ENCODE measurements at regions not wholly inside any gene's neighbourhood (a gene's known extent, or its start where the extent isn't known, plus 50 kb on each side); places are given as distances from the start of the nearest gene placed in this dataset.

DNA sequence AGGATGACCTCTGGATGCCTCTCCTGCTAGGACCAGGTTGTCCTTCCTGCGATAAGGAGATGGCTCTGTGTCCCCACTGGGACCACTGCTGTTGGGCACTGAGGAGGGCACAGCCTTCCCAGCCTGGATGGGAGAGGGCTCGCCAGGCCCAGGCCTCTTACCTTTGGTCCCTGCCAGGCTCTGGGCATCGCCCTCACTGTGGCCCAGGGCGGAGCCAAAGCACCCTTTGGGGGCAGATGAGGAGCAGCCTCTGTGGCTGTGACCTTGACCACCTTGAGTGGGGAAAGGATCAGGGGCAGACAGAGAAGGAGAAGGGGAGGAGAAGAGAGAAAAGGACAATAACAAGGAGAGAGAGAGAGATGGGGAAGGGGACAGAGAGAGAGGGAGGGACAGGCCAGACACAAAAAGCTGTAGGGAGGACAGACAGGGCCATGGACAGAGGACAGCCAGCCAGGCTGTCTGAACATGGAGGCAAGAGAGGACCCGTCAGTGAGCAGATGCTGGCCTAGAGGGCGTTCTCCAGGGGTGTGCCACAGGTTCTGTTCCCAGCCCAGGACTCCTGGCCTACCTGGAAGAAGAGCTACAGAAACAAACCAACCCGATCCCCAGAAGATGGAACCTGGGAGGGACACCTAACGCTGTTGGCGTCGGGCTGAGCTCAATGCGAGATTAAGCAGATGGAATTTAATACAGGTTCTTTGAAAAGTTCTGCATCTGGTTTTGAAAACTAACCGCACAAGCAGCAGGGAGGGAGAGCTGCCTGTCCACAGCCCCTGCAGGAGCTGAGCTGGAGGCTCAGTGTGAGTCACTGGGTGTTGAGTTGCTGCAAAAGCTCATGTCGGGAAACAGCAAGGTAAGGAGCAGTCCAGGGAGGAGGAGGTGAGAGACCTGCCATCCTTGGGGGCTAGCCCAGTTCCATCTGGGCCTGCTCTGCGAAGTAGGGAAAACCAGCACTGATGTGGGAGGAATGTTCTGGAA is 262.1 kb downstream of the PTPRU start:
- no peak for TF ChIP-seq GATA3 (IDR thresholded peaks at IDR 0.05; ENCODE audit: low read depth, low read length)
- no peak for TF ChIP-seq GATA2 (IDR thresholded peaks at IDR 0.05; ENCODE audit: low read depth, low read length)

DNA sequence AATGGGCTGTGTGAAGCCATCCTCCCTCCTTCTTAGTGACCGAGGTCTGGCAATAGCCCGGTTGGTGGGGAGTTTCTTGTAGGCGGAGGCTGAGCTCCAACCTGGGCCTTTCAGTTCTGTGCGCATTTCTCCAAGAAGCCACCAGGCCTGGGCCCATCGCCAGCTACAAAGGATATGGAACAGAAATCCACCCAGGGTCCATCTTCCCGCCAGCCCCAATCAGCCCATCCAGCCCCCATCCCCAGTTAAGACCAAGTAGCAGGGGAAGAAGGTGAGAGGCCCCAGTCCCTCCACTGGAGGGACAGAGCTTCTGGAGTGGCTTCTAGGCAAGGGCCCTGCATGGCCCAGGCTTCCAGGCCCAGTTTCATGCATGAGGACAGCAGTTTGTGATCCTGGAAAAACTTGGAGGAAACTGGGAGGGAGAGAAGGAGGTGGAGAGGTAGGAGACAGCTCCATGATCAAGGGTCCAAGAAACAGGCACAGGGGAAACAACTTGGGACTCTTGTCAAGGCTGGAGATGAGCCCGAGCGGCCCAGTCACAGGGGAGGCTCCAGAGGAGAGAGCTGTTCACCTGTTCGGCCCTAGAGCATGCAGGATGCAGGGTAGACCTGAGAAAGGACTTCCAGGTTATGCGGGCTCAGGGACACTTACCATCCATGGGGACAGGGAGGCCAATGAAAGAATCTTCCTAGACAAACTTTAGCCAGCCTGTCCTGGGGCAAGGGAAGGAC is 261.2 kb downstream of the PTPRU start:
- TF ChIP-seq GATA3 (IDR thresholded peaks at IDR 0.05; ENCODE audit: low read depth, low read length) (no peak), GATA2 (IDR thresholded peaks at IDR 0.05; ENCODE audit: low read depth, low read length) (no peak)

DNA sequence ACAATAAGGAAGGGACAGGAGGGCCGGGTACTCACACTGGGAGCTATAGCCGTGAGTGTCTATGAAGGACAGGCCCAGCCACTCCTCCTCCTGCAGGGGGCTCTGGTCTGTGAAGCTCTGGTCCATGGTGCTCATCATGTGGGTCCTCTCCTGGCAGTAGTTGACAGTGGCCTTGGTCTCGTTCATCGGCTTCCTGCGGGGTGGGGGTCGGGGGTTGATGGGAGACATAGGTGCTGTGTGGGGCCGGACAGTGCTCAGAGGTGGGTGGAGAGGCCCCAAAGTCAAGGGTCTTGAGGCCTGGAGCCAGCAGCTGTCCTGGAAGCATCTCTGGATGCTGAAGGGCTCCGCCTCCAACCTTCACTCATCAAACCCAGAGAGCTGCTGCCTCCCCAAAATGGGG is 260.4 kb downstream of the PTPRU start:
- TF ChIP-seq GATA2 (IDR thresholded peaks at IDR 0.05; ENCODE audit: low read depth, low read length): no peak
- no peak for TF ChIP-seq GATA3 (IDR thresholded peaks at IDR 0.05; ENCODE audit: low read depth, low read length)

DNA sequence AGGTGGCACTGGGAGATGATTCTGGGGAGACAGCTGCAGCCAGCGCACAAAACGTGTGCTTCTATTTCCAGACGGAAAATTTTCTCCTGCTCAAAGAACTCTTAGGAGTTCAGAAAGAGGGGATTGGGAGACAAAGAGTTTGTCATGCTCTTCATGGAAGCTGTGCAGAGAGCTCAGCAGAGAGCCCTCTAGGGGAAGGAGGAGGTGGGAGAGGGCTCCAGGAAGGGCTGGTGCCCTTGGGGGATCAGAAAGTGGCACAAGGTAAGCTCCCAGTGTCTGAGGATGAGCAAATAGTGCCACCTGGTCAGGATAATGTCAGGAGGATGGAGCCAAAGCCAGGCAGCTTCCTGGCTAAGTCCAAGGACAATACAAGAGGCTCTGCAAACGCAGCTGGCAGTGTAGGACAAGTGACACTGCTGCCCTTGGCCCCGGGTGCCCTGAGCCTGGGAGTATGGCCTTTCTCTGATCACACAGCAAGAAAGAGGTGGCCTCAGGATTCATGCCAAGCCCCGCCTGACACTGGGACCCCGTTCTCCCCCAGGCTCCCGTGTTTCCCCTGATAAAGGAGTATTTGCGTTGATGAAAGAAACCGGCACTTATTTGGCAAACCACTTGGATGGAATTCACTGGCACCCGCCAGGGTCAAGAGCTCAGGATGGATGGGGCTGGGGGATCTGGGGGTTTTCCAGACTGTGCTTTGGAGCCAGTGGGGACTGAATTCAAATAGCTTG is 254.0 kb downstream of the PTPRU start:
- no peak for TF ChIP-seq GATA3 (IDR thresholded peaks at IDR 0.05; ENCODE audit: low read depth, low read length)
- no peak for TF ChIP-seq GATA2 (IDR thresholded peaks at IDR 0.05; ENCODE audit: low read depth, low read length)

DNA sequence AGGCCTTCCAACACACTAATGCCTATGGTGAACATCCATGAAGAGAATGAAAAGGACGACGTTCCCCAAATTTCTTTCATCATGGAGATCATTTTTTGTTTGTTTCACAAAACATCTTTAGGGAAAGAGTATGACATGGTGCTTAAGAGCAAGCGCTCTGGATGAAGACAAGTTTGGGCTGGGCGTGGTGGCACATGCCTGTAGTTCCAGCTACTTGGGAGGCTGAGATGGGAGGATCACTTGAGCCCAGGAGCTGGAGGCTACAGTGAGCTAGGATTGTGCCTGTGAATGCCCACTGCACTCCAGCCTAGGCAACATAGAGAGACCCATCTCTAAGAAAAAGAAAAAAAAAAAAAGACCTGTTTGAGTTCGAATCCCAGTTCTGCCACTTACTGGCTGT is 253.1 kb downstream of the PTPRU start:
- TF ChIP-seq GATA2 (IDR thresholded peaks at IDR 0.05; ENCODE audit: low read depth, low read length): no peak
- no peak for TF ChIP-seq GATA3 (IDR thresholded peaks at IDR 0.05; ENCODE audit: low read depth, low read length)

DNA sequence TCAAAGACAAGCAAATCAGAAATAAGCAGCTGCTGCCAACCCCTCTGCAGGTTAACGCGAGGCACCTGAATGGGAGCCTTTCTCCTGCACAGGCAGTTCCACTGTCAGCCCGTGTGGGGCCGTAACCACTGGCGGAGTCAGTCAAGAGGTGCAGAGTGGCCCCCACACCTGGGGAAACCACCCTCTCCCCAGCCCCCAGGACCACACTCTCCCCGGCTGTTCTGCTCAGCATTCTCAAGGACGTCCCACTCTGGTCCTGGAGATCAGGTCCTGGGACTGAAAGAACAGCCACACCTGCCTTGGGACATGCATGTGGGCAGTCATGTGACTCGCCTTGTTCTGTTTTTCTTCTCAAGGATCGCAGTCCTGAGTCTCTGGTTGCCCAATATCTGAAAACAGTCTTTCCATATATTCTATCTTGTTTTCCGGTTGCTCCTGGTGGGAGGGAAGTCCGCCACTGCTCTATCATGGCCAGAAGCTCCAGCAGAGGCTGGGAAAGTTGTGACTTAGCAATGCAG is 252.5 kb downstream of the PTPRU start:
- TF ChIP-seq GATA2 (IDR thresholded peaks at IDR 0.05; ENCODE audit: low read depth, low read length) (no peak), GATA3 (IDR thresholded peaks at IDR 0.05; ENCODE audit: low read depth, low read length) (no peak)

DNA sequence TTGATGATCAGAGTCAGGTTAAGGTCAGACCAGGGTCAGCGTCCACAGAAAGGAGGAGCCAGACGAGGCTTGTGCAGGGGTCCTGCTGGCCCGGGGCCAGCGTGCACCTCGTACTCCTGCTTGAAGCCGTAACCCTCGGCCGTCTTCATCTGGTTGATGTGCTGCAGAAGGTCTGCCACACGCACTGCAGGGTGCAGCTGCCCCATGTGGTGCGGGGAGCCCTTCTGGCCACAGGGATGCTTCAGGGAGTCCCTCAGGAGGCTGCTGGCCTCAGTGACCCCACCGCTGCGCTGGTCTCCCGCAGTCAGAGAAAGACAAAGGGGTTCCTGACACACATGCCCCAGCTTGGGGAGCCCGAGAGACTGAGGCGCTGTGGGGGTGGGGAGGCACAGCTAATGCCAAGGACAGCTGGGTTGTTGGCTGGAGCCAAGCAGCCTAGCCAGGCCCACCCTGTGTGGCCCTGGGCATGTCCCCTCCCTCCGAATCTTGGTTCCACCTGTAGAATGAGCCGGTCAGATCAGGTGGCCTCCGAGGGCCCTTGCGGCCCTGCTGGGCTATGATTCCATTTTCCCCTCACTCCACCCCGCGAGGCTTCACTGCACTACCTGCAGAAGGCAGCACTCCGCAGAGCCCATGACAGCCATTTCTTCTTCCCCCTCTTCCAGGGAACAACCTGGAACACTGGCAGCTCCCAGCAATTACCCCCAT is 251.9 kb downstream of the PTPRU start:
- TF ChIP-seq GATA3 (IDR thresholded peaks at IDR 0.05; ENCODE audit: low read depth, low read length) (no peak), GATA2 (IDR thresholded peaks at IDR 0.05; ENCODE audit: low read depth, low read length) (no peak)

DNA sequence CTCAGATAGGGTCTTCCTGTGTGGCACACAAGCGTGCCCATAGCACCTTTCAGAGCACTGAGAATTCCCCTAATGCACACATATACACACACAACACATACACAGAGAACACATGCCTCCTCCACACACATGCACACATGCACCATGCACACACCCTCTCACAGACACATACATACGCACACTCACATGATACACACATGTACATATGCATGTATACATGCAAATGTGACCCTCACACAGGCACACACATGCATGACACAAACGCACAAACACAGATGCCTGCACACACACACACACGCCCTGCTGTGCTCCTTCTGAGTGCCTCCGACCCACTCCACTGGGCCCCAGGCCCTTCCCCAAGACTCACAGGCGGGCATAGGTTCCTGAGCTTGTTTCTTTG is 251.0 kb downstream of the PTPRU start:
- no peak for TF ChIP-seq GATA2 (IDR thresholded peaks at IDR 0.05; ENCODE audit: low read depth, low read length)
- TF ChIP-seq GATA3 (IDR thresholded peaks at IDR 0.05; ENCODE audit: low read depth, low read length): no peak

DNA sequence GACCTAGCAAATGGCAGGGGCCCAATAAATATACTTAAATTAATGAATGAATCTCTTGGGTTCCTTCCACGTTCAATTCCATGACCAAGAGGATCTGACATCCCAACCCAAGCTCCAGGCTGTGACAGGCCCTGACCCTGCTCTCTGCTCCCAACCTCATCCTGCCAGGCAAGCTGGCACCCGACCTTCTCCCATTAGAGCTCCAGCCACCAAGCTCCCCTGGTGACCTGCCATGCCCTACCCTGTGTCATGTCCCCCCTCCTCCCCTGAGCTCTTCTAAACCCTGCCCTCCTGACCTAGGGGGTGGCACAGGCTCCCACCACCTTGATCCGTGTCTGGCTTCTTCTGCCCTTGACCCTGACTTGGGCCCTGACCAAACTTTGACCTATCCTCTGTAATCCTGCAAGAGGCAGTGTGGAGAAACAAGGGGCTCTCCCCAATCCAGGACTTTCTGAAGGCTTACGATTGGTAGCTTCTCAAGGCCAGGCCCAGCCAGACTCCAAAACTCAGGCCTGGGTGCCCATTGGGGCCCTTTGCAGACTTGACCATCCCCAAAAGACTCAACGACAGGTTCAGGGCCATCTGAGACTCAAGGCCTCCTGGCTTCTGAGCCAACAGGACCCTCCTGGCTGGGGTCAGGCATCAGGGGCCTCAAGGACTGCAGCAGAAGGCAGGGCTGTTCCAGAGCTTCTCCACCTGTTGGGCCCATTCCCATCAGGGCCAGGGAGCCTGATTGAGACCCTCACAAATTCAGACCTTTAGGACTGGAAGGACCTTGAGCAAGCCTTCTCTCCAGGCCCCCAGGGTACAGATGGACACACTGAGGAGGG is 249.0 kb downstream of the PTPRU start:
- TF ChIP-seq GATA3 (IDR thresholded peaks at IDR 0.05; ENCODE audit: low read depth, low read length) (no peak), GATA2 (IDR thresholded peaks at IDR 0.05; ENCODE audit: low read depth, low read length) (no peak)

DNA sequence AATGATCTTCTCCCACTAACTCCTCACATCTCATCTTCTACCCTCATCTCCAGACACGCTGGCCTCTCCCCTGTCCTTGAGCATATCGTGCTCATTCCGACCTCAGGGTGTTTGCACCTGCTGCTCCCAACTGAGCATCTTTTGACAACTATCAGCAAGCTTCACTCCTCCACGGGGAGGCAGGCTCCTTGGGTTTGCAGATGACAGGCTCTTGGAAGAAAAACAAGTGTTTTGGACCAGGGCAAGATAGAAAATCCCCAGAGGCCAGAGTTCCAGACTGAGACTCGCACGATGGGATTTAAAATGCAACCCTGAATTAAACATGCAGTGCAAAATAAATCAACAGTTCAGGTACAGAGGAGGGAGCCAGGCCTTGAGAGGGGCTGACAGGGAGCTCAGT is 246.7 kb downstream of the PTPRU start:
- TF ChIP-seq GATA3 (IDR thresholded peaks at IDR 0.05; ENCODE audit: low read depth, low read length) (no peak), GATA2 (IDR thresholded peaks at IDR 0.05; ENCODE audit: low read depth, low read length) (no peak)

DNA sequence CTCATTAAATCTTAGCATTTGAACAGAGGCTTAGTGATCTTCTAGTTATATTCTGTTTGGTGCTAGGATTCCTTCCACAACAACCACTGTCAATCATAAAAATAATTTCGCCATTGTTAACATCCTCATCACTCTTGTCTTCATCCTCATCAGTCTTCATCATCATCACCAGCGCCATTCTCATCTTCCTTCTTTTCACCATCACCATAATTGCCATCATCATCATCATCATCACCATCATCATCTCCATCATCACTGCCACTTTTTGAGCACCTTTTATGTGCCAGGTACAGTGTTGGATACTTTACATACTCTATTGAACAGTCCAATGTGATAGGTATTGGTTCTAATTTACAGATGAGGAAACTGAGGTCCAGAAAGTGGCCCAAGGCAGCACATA is 245.7 kb downstream of the PTPRU start:
- TF ChIP-seq GATA3 (IDR thresholded peaks at IDR 0.05; ENCODE audit: low read depth, low read length): no peak
- TF ChIP-seq GATA2 (IDR thresholded peaks at IDR 0.05; ENCODE audit: low read depth, low read length): no peak

DNA sequence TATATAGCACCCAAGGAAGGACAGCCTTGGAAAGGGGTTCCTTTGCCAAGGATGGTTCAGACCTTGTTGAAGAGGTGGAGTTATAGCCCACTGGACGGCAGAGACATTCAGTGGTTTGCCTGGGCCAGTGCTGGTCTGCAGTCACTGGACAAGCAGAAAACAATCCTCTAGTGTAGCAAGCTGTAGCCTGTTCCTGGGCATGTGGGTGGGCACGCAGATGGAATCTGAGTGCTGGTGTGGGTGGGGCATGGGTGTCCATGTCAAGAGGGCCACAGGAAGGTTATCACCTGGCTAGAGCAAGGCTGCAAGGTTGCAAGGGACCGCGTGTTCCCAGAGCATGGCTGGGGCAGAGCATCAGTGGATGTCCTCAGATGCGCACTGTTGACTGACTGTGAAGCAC is 244.7 kb downstream of the PTPRU start:
- no peak for TF ChIP-seq GATA2 (IDR thresholded peaks at IDR 0.05; ENCODE audit: low read depth, low read length)
- no peak for TF ChIP-seq GATA3 (IDR thresholded peaks at IDR 0.05; ENCODE audit: low read depth, low read length)

DNA sequence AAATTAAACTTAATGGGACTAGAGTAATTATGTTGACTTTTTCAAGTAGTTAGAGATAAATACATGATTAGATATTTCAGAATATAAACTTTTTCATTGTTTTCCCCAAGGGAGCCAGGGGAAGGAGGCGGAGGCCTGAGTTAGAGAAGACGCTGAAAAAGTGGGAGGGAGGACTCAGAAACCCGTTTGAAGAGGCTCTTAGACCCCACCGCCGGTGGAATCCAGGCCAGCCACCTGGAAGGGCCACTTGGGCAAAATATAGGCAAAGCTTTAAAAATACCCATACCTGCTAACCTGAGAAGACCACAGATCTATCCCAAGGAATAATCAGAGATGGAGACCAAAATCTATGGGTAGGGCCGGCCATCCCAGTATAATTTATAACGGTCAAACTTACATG is 242.6 kb downstream of the PTPRU start:
- TF ChIP-seq GATA3 (IDR thresholded peaks at IDR 0.05; ENCODE audit: low read depth, low read length) (no peak), GATA2 (IDR thresholded peaks at IDR 0.05; ENCODE audit: low read depth, low read length) (no peak)

Data from SH-SY5Y (cell line).